Mesenchymal stem cell (in vitro differentiated cells and primary cell): ENCODE measurements at regions not wholly inside any gene's neighbourhood (a gene's known extent, or its start where the extent isn't known, plus 50 kb on each side); places are given as distances from the start of the nearest gene placed in this dataset.
"Not testable (repeated sequence)": the region's sequence is repeated elsewhere in the genome, so short reads cannot be mapped to it uniquely, and the experiment has no call there.

Experiments
- DNase-seq: peaks from one replicate; pipeline ENCODE4 v3.0.0-alpha.2; 2013
- H2AFZ ChIP-seq: one replicate; pipeline ENCODE4 v1.6.1; 2013; ENCODE audit warnings: low read depth, mild to moderate bottlenecking, control low read depth, inconsistent platforms, low read length, moderate library complexity
- H2AK5ac ChIP-seq: 2 replicates; pipeline ENCODE4 v1.6.1; 2013; ENCODE audit warnings: low read length, moderate library complexity, mild to moderate bottlenecking, inconsistent platforms; ENCODE audit not compliant: severe bottlenecking
- H2BK120ac ChIP-seq: one replicate; pipeline ENCODE4 v1.6.1; 2013; ENCODE audit warnings: low read depth, mild to moderate bottlenecking, inconsistent platforms, low read length, moderate library complexity
- H2BK12ac ChIP-seq, 2 experiments: one replicate each; pipeline ENCODE4 v1.6.1; 2013; ENCODE audit warnings: inconsistent platforms in 2 of 2, low read length in 2 of 2, mild to moderate bottlenecking in 2 of 2, moderate library complexity in 2 of 2, control low read depth in 1 of 2
- H2BK15ac ChIP-seq: one replicate; pipeline ENCODE4 v1.6.1; 2013; ENCODE audit warnings: mild to moderate bottlenecking, low read depth, inconsistent platforms; ENCODE audit not compliant: poor library complexity, severe bottlenecking
- H2BK5ac ChIP-seq: 2 replicates; pipeline ENCODE4 v1.6.1; 2013; ENCODE audit warnings: low read depth, mild to moderate bottlenecking, low read length, control low read depth, inconsistent platforms; ENCODE audit not compliant: poor library complexity, severe bottlenecking
- H3K14ac ChIP-seq, 2 experiments: one replicate each; pipeline ENCODE4 v1.6.1; 2013; ENCODE audit warnings: inconsistent platforms in 2 of 2, low read length in 2 of 2, control low read depth in 1 of 2, mild to moderate bottlenecking in 1 of 2, moderate library complexity in 1 of 2
- H3K18ac ChIP-seq, 2 experiments: one replicate each; pipeline ENCODE4 v1.6.1; 2013; ENCODE audit warnings: inconsistent platforms in 2 of 2, low read length in 2 of 2, control low read depth in 1 of 2, low read depth in 1 of 2, mild to moderate bottlenecking in 1 of 2
- H3K23ac ChIP-seq, 2 experiments: one replicate each; pipeline ENCODE4 v1.6.1; 2013; ENCODE audit warnings: inconsistent platforms in 2 of 2, low read length in 2 of 2, mild to moderate bottlenecking in 2 of 2, moderate library complexity in 2 of 2, control low read depth in 1 of 2
- H3K27ac ChIP-seq: 2 replicates; pipeline ENCODE4 v1.5.1; 2013; ENCODE audit warnings: mild to moderate bottlenecking, moderate library complexity, low read length, control low read depth, inconsistent platforms; ENCODE audit not compliant: poor library complexity, severe bottlenecking
- H3K27me3 ChIP-seq, 2 experiments: 2 replicates each; pipeline versions ENCODE4 v1.6.1 to v1.7.0; 2013; ENCODE audit warnings: low read length in 2 of 2, mild to moderate bottlenecking in 2 of 2, moderate library complexity in 2 of 2, control low read depth in 1 of 2, inconsistent platforms in 1 of 2; ENCODE audit not compliant: control insufficient read depth in 1 of 2, insufficient read depth in 1 of 2
- H3K36me3 ChIP-seq, 2 experiments: 2 replicates each; pipeline versions ENCODE4 v1.6.1 to v1.7.0; 2013; ENCODE audit warnings: low read length in 2 of 2, control low read depth in 1 of 2, inconsistent platforms in 1 of 2, low read depth in 1 of 2, mild to moderate bottlenecking in 1 of 2; ENCODE audit not compliant: insufficient read depth in 2 of 2, control insufficient read depth in 1 of 2
- H3K4ac ChIP-seq, 2 experiments: one replicate each; pipeline ENCODE4 v1.6.1; 2013; ENCODE audit warnings: inconsistent platforms in 2 of 2, low read length in 2 of 2, mild to moderate bottlenecking in 2 of 2, moderate library complexity in 2 of 2, control low read depth in 1 of 2, low read depth in 1 of 2
- H3K4me1 ChIP-seq: 2 replicates; pipeline ENCODE4 v1.6.1; 2013; ENCODE audit warnings: low read depth, low read length, control low read depth; ENCODE audit not compliant: control insufficient read depth, insufficient read depth
- H3K4me2 ChIP-seq: 2 replicates; pipeline ENCODE4 v1.6.1; 2013; ENCODE audit warnings: low read length, mild to moderate bottlenecking, inconsistent platforms; ENCODE audit not compliant: poor library complexity, severe bottlenecking
- H3K4me3 ChIP-seq, 2 experiments: 2 replicates each; pipeline versions ENCODE4 v1.5.1 to v1.7.0; 2013; ENCODE audit warnings: low read length in 2 of 2, mild to moderate bottlenecking in 2 of 2, control low read depth in 1 of 2, low read depth in 1 of 2; ENCODE audit not compliant: insufficient read depth in 1 of 2
- H3K79me1 ChIP-seq: replicated peaks from 2 replicates; pipeline ENCODE4 v1.6.1; 2013; ENCODE audit warnings: mild to moderate bottlenecking, control low read depth, low read length, inconsistent platforms; ENCODE audit not compliant: poor library complexity, severe bottlenecking
- H3K9ac ChIP-seq: 2 replicates; pipeline ENCODE4 v1.7.0; 2013; ENCODE audit warnings: mild to moderate bottlenecking, low read length, moderate library complexity
- H3K9me3 ChIP-seq: 2 replicates; pipeline ENCODE4 v1.7.0; 2013; ENCODE audit warnings: mild to moderate bottlenecking, low read length; ENCODE audit not compliant: control insufficient read depth
- H4K8ac ChIP-seq: one replicate; pipeline ENCODE4 v1.6.1; 2013; ENCODE audit warnings: inconsistent platforms, mild to moderate bottlenecking, low read length, moderate library complexity
- H4K91ac ChIP-seq: one replicate; pipeline ENCODE4 v1.6.1; 2013; ENCODE audit warnings: mild to moderate bottlenecking, low read length, inconsistent platforms
- WGBS: methylation state at CpG from one replicate; pipeline ENCODE4 v1.1.7; 2013; ENCODE audit warnings: mixed read lengths; 5-methylcytosine and 5-hydroxymethylcytosine counted together

GRCh38 chrX:44058339-44058738 lies 85.1 kb upstream of the NDP start:
- WGBS = 100% methylated on average over 1 of the region's 4 CpGs
- Histone ChIP-seq H2BK12ac (no peak overlapping the region), H2BK15ac (no peak overlapping the region), H3K23ac (no peak overlapping the region), H3K27ac (no peak overlapping the region), H3K79me1 (no peaks in the 10 kb centered on the region), H3K18ac (no peak overlapping the region), H4K91ac (no peak overlapping the region), H3K4ac (no peak overlapping the region), H2BK5ac (no peak overlapping the region), H3K14ac (no peak overlapping the region), H2BK120ac (no peak overlapping the region), H2AFZ (no peak overlapping the region), H3K9ac (no peak overlapping the region), H3K9me3 (no peaks in the 10 kb centered on the region), H3K36me3 (no peaks in the 10 kb centered on the region), H3K27me3 (peaks cover 0 to 48% of the 10 kb centered on the region in 2 experiments), H3K4me1 (no peaks in the 10 kb centered on the region), H4K8ac (no peak overlapping the region), H3K4me2 (no peak overlapping the region), H3K4me3 (no peak overlapping the region), H2AK5ac (no peak overlapping the region)
- no peak for DNase-seq

- no peak overlapping the region for H2BK12ac ChIP-seq
- no peak overlapping the region for H3K4me3 ChIP-seq
- peaks cover 0 to 35% of the 10 kb centered on the region in 2 experiments for H3K27me3 ChIP-seq
- no peak overlapping the region for H2BK120ac ChIP-seq
- no peak overlapping the region for H3K23ac ChIP-seq
- H3K4me2 ChIP-seq = no peak overlapping the region
- H4K91ac ChIP-seq = no peak overlapping the region
- H2BK5ac ChIP-seq = no peak overlapping the region
- H3K27ac ChIP-seq = no peak overlapping the region
- no peak overlapping the region for H3K18ac ChIP-seq
- H3K36me3 ChIP-seq = no peaks in the 10 kb centered on the region
- no peak overlapping the region for H4K8ac ChIP-seq
- H2BK15ac ChIP-seq = no peak overlapping the region
- H3K14ac ChIP-seq = no peak overlapping the region
- no peak overlapping the region for H2AFZ ChIP-seq
- no peak overlapping the region for H3K4ac ChIP-seq
- WGBS = 90% methylated on average over 2 of the region's 4 CpGs
- H3K4me1 ChIP-seq = no peaks in the 10 kb centered on the region
- no peaks in the 10 kb centered on the region for H3K79me1 ChIP-seq
- DNase-seq = no peak
- H3K9me3 ChIP-seq = no peaks in the 10 kb centered on the region
- no peak overlapping the region for H3K9ac ChIP-seq
- no peak overlapping the region for H2AK5ac ChIP-seq
Observed at GRCh38 chrX:44055638-44056037, 82.4 kb upstream of the NDP start.

- Histone ChIP-seq H3K4me3 (no peak overlapping the region), H2BK12ac (no peak overlapping the region), H3K9ac (no peak overlapping the region), H2BK5ac (no peak overlapping the region), H3K36me3 (no peaks in the 10 kb centered on the region), H2AFZ (no peak overlapping the region), H4K8ac (no peak overlapping the region), H4K91ac (no peak overlapping the region), H3K9me3 (no peaks in the 10 kb centered on the region), H2BK15ac (no peak overlapping the region), H3K79me1 (no peaks in the 10 kb centered on the region), H3K4me2 (no peak overlapping the region), H3K27ac (no peak overlapping the region), H3K27me3 (peaks cover 0 to 33% of the 10 kb centered on the region in 2 experiments), H3K4me1 (no peaks in the 10 kb centered on the region), H3K18ac (no peak overlapping the region), H2AK5ac (no peak overlapping the region), H3K4ac (no peak overlapping the region), H3K23ac (no peak overlapping the region), H3K14ac (no peak overlapping the region), H2BK120ac (no peak overlapping the region)
- no peak for DNase-seq
- WGBS = 88% methylated on average over 4 of the region's 4 CpGs
Observed at GRCh38 chrX:44054863-44055601, 81.8 kb upstream of the NDP start.

DNA sequence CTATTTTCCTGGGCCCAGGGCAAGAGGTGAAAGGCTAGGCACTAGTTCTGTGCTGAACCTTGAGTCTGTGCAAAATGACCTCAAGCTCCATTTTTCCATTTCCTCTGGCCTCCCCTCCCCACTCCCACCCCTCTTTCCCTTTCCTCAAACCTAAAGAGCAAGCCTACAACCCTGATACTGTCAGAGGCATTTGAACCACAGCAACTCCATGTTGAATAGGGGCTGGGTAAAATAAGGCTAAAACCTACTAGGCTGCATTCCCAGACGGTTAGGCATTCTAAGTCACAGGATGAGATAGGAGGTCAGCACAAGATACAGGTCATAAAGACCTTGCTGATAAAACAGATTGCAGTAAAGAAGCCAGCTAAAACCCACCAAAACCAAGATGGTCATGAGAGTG lies 71.9 kb upstream of the NDP start:
- peaks cover 0 to 11% of the 10 kb centered on the region in 2 experiments for H3K27me3 ChIP-seq
- H2BK15ac ChIP-seq, H3K9ac ChIP-seq, H4K8ac ChIP-seq, H3K36me3 ChIP-seq, H2BK12ac ChIP-seq, H2AFZ ChIP-seq, H3K14ac ChIP-seq, H3K23ac ChIP-seq, H3K4me1 ChIP-seq, DNase-seq, H2BK120ac ChIP-seq, H3K18ac ChIP-seq, H3K27ac ChIP-seq, H3K4me2 ChIP-seq, H2AK5ac ChIP-seq, H3K79me1 ChIP-seq, H2BK5ac ChIP-seq, H3K9me3 ChIP-seq, H4K91ac ChIP-seq, H3K4ac ChIP-seq, H3K4me3 ChIP-seq: not testable (repeated sequence)
- no CpG with 5 or more reads among the region's 1 CpG for WGBS
